K562 (cell line): ENCODE measurements at regions not wholly inside any gene's neighbourhood (a gene's known extent, or its start where the extent isn't known, plus 50 kb on each side); places are given as distances from the start of the nearest gene placed in this dataset.

Source experiments
- ATF1 ChIP-seq, 2 experiments: fragments of 450-650 bp in 1 of 2; IDR thresholded peaks; 2 replicates each; pipeline ENCODE4 v1.6.1; 2016; ENCODE audit warnings: missing compliant biosample characterization in 1 of 2, missing genetic modification characterization in 1 of 2
- CEBPG ChIP-seq, 3 experiments: fragments of 200-800 bp in 1 of 3; sonication (Bioruptor generic) in 1 of 3; sonication (generic) in 1 of 3; formaldehyde crosslinking in 1 of 3; IDR thresholded peaks in 2 of 3; conservative IDR thresholded peaks in 1 of 3; 2 replicates each; pipeline versions ENCODE4 v1.6.1 to v1.8.0; 2016 to 2022; ENCODE audit warnings: missing compliant biosample characterization in 2 of 3, missing genetic modification characterization in 2 of 3, mild to moderate bottlenecking in 1 of 3, missing genetic modification reagents in 1 of 3
- CGGBP1 ChIP-seq: fragments of 250-450 bp; sonication (Bioruptor Pico); IDR thresholded peaks from 2 replicates; pipeline ENCODE4 v1.9.0; 2021; ENCODE audit warnings: mild to moderate bottlenecking
- CHAMP1 ChIP-seq: fragments of 450-650 bp; IDR thresholded peaks from 2 replicates; pipeline ENCODE4 v1.6.1; 2016; ENCODE audit warnings: mild to moderate bottlenecking
- NELFE ChIP-seq: IDR thresholded peaks from 2 replicates; pipeline ENCODE4 v1.6.1; 2011; ENCODE audit warnings: mild to moderate bottlenecking; ENCODE audit not compliant: insufficient read depth, insufficient read length
- RAD21 ChIP-seq, 2 experiments: fragments of 250-450 bp in 1 of 2; fragments of 450-650 bp in 1 of 2; sonication (Bioruptor Pico) in 1 of 2; formaldehyde crosslinking in 1 of 2; IDR thresholded peaks in 1 of 2; conservative IDR thresholded peaks in 1 of 2; 2 replicates each; pipeline versions ENCODE4 v1.4.0 to v1.8.0; 2020 to 2022; ENCODE audit warnings: mild to moderate bottlenecking in 2 of 2, moderate library complexity in 1 of 2
- SREBF2 ChIP-seq: sonication (generic); formaldehyde crosslinking; IDR thresholded peaks from 2 replicates; pipeline ENCODE4 v1.4.0; 2020; ENCODE audit warnings: mild to moderate bottlenecking, missing genetic modification reagents
- SRSF1 ChIP-seq: fragments of 200-400 bp; formaldehyde crosslinking; IDR thresholded peaks from 2 replicates; pipeline ENCODE4 v1.6.1; 2017; ENCODE audit warnings: mild to moderate bottlenecking, low read depth, low read length, moderate library complexity
- TSC22D4 ChIP-seq: fragments of 450-650 bp; IDR thresholded peaks from 2 replicates; pipeline ENCODE4 v1.6.1; 2016; ENCODE audit warnings: missing genetic modification characterization, missing biosample characterization, control low read depth
- ZFX ChIP-seq: sonication (generic); formaldehyde crosslinking; IDR thresholded peaks from 2 replicates; pipeline ENCODE4 v1.8.0; 2022; ENCODE audit warnings: mild to moderate bottlenecking, missing genetic modification reagents, moderate library complexity
- ZNF133 ChIP-seq: fragments of 250-450 bp; sonication (Bioruptor Pico); IDR thresholded peaks from 2 replicates; pipeline ENCODE4 v1.4.0; 2020; ENCODE audit warnings: mild to moderate bottlenecking
- ZNF354B ChIP-seq: fragments of 250-450 bp; sonication (Bioruptor Pico); IDR thresholded peaks from 2 replicates; pipeline ENCODE4 v1.4.0; 2020
- TF ChIP-seq, protein P1 (sequence below): fragments of 250-450 bp; sonication (Bioruptor Pico); IDR thresholded peaks from 2 replicates; pipeline ENCODE4 v1.4.0; 2020; ENCODE audit warnings: borderline replicate concordance

- TF ChIP-seq TSC22D4 (tag) (no peak), CGGBP1 (CRISPR knock-in tag) (no peak), SREBF2 (CRISPR knock-in tag) (no peak), ZFX (CRISPR knock-in tag) (no peak), ZNF133 (CRISPR knock-in tag) (no peak), CHAMP1 (no peak), ZNF354B (no peak; the same call in 1 of the 2 replicates), SRSF1 (no peak), ATF1 (CRISPR knock-in tag; IDR thresholded peaks at IDR 0.05) (no peak), ATF1 (tag; IDR thresholded peaks at IDR 0.05) (peak; percentile 72), RAD21 (CRISPR knock-in tag; conservative IDR thresholded peaks at IDR 0.05 in 1 of 2, IDR thresholded peaks at IDR 0.05 in 1 of 2) (peak in 1 of 2 experiments; percentile 21; a peak in 2 of 4 replicates), NELFE (no peak), CEBPG (CRISPR knock-in tag; IDR thresholded peaks at IDR 0.05) (no peak), CEBPG (tag; conservative IDR thresholded peaks at IDR 0.05 in 1 of 2, IDR thresholded peaks at IDR 0.05 in 1 of 2) (no peak)
- TF ChIP-seq, protein P1, sequence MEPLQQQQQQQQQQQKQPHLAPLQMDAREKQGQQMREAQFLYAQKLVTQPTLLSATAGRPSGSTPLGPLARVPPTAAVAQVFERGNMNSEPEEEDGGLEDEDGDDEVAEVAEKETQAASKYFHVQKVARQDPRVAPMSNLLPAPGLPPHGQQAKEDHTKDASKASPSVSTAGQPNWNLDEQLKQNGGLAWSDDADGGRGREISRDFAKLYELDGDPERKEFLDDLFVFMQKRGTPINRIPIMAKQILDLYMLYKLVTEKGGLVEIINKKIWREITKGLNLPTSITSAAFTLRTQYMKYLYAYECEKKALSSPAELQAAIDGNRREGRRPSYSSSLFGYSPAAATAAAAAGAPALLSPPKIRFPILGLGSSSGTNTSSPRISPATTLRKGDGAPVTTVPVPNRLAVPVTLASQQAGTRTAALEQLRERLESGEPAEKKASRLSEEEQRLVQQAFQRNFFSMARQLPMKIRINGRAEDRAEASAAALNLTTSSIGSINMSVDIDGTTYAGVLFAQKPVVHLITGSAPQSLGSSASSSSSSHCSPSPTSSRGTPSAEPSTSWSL (CRISPR knock-in tag): 0 out of 2 replicates have a peak, but pooled peaks have one; percentile 34
Measured at GRCh38 chr6:15106958-15107643, 138.8 kb upstream of the JARID2 start (continued).
